K562 (cell line): ENCODE measurements at regions not wholly inside any gene's neighbourhood (a gene's known extent, or its start where the extent isn't known, plus 50 kb on each side); places are given as distances from the start of the nearest gene placed in this dataset.

ENCODE experiments used
- ATAC-seq: fragments of 200-7000 bp; cut with Tn5 transposase; 3 replicates; pipeline ENCODE4 v1.9.1; 2020; ENCODE audit warnings: moderate library complexity
- BruUV-seq: library from RNA; stranded (reverse); fragments of 400-500 nt; replicated peaks from 2 replicates; lab custom pipeline; 2021; lab: Mats Ljungman, UMichigan
- CTCF ChIA-PET: fragments of 300-600 bp; formaldehyde crosslinking; extraction: SDS; loops from one replicate; lab custom pipeline; 2021; ENCODE audit warnings: low intra/inter-chr PET ratio; lab: Yijun Ruan, JAX
- POLR2A ChIA-PET: fragments of 300-600, 350-650 bp; sonication (Branson Sonifier 250); formaldehyde crosslinking; extraction: SDS; loops from one replicate; lab custom pipeline; 2021; ENCODE audit warnings: antibody characterized with exemption, inconsistent platforms; lab: Yijun Ruan, JAX
- DNase-seq, 4 experiments: peaks; one replicate each; pipeline versions ENCODE4 v3.0.0 to v3.0.0-alpha.2; 2011 to 2018; ENCODE audit warnings: low spot score in 3 of 4, mixed read lengths in 3 of 4; ENCODE audit errors: extremely low read depth in 1 of 4
- FAIRE-seq: peaks from 2 replicates; lab custom pipeline; 2011; peaks lifted over from hg19 to GRCh38; lab: Jason Lieb, UNC
- H2AFZ ChIP-seq: 2 replicates; pipeline ENCODE4 v1.6.0; 2011; ENCODE audit warnings: low read depth, low read length, control low read depth, inconsistent platforms
- H3K27ac ChIP-seq: fragments of 200-600 bp; 3 replicates; pipeline ENCODE4 v1.8.0; 2011; ENCODE audit warnings: low read depth, mild to moderate bottlenecking, control low read depth, inconsistent platforms, low read length, moderate library complexity, mixed read lengths; ENCODE audit errors: extremely low read depth
- H3K27me3 ChIP-seq, 2 experiments: fragments of 300-600 bp in 1 of 2; 2 replicates in 1 of 2; 3 replicates in 1 of 2; pipeline versions ENCODE4 v1.6.0 to v1.8.0; 2011; ENCODE audit warnings: inconsistent platforms in 2 of 2, low read length in 2 of 2, mild to moderate bottlenecking in 1 of 2, mixed read lengths in 1 of 2, moderate library complexity in 1 of 2; ENCODE audit not compliant: control insufficient read depth in 2 of 2, insufficient read depth in 2 of 2
- H3K36me3 ChIP-seq: fragments of 300-600 bp; 3 replicates; pipeline ENCODE4 v1.8.0; 2011; ENCODE audit warnings: mild to moderate bottlenecking, low read length, inconsistent platforms; ENCODE audit not compliant: control insufficient read depth, insufficient read depth
- H3K4me1 ChIP-seq, 2 experiments: fragments of 200-600 bp in 1 of 2; replicated peaks in 1 of 2; 2 replicates in 1 of 2; 3 replicates in 1 of 2; pipeline versions ENCODE4 v1.5.1 to v1.8.0; 2011; ENCODE audit warnings: inconsistent platforms in 2 of 2, low read length in 2 of 2, mild to moderate bottlenecking in 1 of 2, mixed read lengths in 1 of 2, moderate library complexity in 1 of 2; ENCODE audit not compliant: control insufficient read depth in 2 of 2, insufficient read depth in 2 of 2
- H3K4me2 ChIP-seq: 2 replicates; pipeline ENCODE4 v1.6.1; 2011; ENCODE audit warnings: low read length, control low read depth, inconsistent platforms, mixed read lengths; ENCODE audit not compliant: insufficient read depth
- H3K4me3 ChIP-seq: fragments of 200-600 bp; sonication (generic), shearing (Covaris generic); 2 replicates; pipeline ENCODE4 v1.5.1; 2016; ENCODE audit warnings: control low read depth, inconsistent platforms
- H3K79me2 ChIP-seq: fragments of 200-600 bp; 3 replicates; pipeline ENCODE4 v1.8.0; 2011; ENCODE audit warnings: low read length, inconsistent platforms; ENCODE audit not compliant: control insufficient read depth, insufficient read depth
- H3K9ac ChIP-seq, 2 experiments: 2 replicates each; pipeline versions ENCODE4 v1.6.0 to v1.6.1; 2011; ENCODE audit warnings: low read depth in 2 of 2, low read length in 2 of 2, control low read depth in 1 of 2, inconsistent platforms in 1 of 2, mild to moderate bottlenecking in 1 of 2, mixed read lengths in 1 of 2; ENCODE audit not compliant: insufficient read depth in 1 of 2
- H3K9me1 ChIP-seq: one replicate; pipeline ENCODE4 v1.6.0; 2011; ENCODE audit warnings: inconsistent platforms, mild to moderate bottlenecking, low read length, moderate library complexity; ENCODE audit not compliant: control insufficient read depth, insufficient read depth
- H3K9me3 ChIP-seq: replicated peaks from 2 replicates; pipeline ENCODE4 v1.5.1; 2011; ENCODE audit warnings: low read depth, low read length, inconsistent platforms; ENCODE audit not compliant: control insufficient read depth, insufficient read depth
- H4K20me1 ChIP-seq: replicated peaks from 2 replicates; pipeline ENCODE4 v1.6.1; 2011; ENCODE audit warnings: low read length, inconsistent platforms, mixed read lengths; ENCODE audit not compliant: control insufficient read depth, insufficient read depth
- CBFA2T2 ChIP-seq: fragments of 450-650 bp; conservative IDR thresholded peaks from 2 replicates; pipeline ENCODE4 v1.6.1; 2017; ENCODE audit warnings: mild to moderate bottlenecking
- KLF1 ChIP-seq: fragments of 450-650 bp; IDR thresholded peaks from 2 replicates; pipeline ENCODE4 v1.6.1; 2016; ENCODE audit warnings: missing genetic modification characterization, missing compliant biosample characterization
- MXI1 ChIP-seq: IDR thresholded peaks from 2 replicates; pipeline ENCODE4 v1.6.1; 2011; ENCODE audit warnings: low read depth, mild to moderate bottlenecking, improper control_type of control experiment, low read length
- PHF21A ChIP-seq: fragments of 450-650 bp; IDR thresholded peaks from 2 replicates; pipeline ENCODE4 v1.6.1; 2017; ENCODE audit warnings: low read depth, borderline replicate concordance
- RAD51 ChIP-seq: fragments of 450-650 bp; IDR thresholded peaks from 2 replicates; pipeline ENCODE4 v1.7.1; 2016; ENCODE audit warnings: low read depth, mild to moderate bottlenecking, borderline replicate concordance
- RBM39 ChIP-seq: fragments of 200-400 bp; formaldehyde crosslinking; optimal IDR thresholded peaks from 2 replicates; pipeline ENCODE3; 2018; ENCODE audit warnings: low read depth, low read length
- USF2 ChIP-seq: sonication (generic); formaldehyde crosslinking; IDR thresholded peaks from 2 replicates; pipeline ENCODE4 v1.5.0; 2020; ENCODE audit warnings: missing genetic modification reagents
- ZFX ChIP-seq: sonication (generic); formaldehyde crosslinking; IDR thresholded peaks from 2 replicates; pipeline ENCODE4 v1.8.0; 2022; ENCODE audit warnings: mild to moderate bottlenecking, missing genetic modification reagents, moderate library complexity
- ZZZ3 ChIP-seq: fragments of 450-650 bp; IDR thresholded peaks from 2 replicates; pipeline ENCODE4 v1.6.1; 2016; ENCODE audit warnings: antibody characterized with exemption, mild to moderate bottlenecking, moderate library complexity
- WGBS: fragments of 100-300 bp; shearing (Covaris generic); methylation state at CpG from one replicate; pipeline ENCODE4 v1.1.6; 2016; ENCODE audit warnings: low coverage, mixed read lengths; ENCODE audit not compliant: insufficient coverage; ENCODE audit errors: missing lambda C conversion rate; 5-methylcytosine and 5-hydroxymethylcytosine counted together
- in situ Hi-C: fragments of 300-500 bp; cut with MboI; formaldehyde crosslinking; loops from 4 replicates; pipeline ENCODE4 v1.15.0; 2018; ENCODE audit warnings: inconsistent platforms, mixed read lengths
- intact Hi-C: fragments of 100-400 bp; cut with micrococcal nuclease; formaldehyde crosslinking; loops from 2 replicates; pipeline ENCODE4 v1.14.2; 2022
- TF ChIP-seq, protein P1 (sequence below): fragments of 450-650 bp; formaldehyde crosslinking; IDR thresholded peaks from 2 replicates; pipeline ENCODE4 v1.4.0; 2020; ENCODE audit warnings: mild to moderate bottlenecking, mixed read lengths
- TF ChIP-seq, protein P2 (sequence below): fragments of 450-650 bp; IDR thresholded peaks from 2 replicates; pipeline ENCODE4 v1.6.1; 2016; ENCODE audit warnings: mild to moderate bottlenecking

DNA sequence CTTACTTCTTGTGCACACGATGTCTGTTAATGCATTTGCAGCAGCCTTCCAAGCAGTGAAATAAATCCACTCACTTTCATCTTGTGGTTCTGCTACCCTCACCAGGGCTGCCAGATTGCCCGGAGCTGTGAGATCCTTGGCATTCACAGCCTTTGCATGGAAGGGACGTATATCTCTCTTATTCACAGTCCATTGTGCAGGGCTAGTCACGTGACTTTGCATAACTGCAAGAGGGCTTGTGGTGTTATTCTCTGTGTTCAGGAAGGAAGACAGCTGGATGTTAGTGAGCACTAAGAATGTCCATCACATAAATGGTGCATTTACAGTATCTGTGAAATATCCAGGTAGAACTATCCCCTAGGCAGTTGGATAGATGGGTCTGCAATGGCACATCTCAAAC lies 96.5 kb upstream of the BEND4 start:
- ChIA-PET CTCF (no interaction called here), POLR2A (no interaction called here)
- H3K9me3 ChIP-seq = no peaks in the 10 kb centered on the region
- H3K9me1 ChIP-seq = no peaks in the 10 kb centered on the region
- H3K4me3 ChIP-seq = no peak overlapping the region
- H2AFZ ChIP-seq = no peak overlapping the region
- no peak overlapping the region for H3K27ac ChIP-seq
- H3K27me3 ChIP-seq = peaks cover 3 to 6% of the 10 kb centered on the region in 2 experiments; a peak in 1 of 5 replicates
- no peak overlapping the region for H3K4me2 ChIP-seq
- peak; percentile 40; the same call in 1 of the 2 replicates for TF ChIP-seq CBFA2T2
- TF ChIP-seq ZZZ3 = no peak
- no peak for TF ChIP-seq KLF1 (tag)
- TF ChIP-seq PHF21A = no peak
- no peak for TF ChIP-seq RBM39
- TF ChIP-seq, protein P1, sequence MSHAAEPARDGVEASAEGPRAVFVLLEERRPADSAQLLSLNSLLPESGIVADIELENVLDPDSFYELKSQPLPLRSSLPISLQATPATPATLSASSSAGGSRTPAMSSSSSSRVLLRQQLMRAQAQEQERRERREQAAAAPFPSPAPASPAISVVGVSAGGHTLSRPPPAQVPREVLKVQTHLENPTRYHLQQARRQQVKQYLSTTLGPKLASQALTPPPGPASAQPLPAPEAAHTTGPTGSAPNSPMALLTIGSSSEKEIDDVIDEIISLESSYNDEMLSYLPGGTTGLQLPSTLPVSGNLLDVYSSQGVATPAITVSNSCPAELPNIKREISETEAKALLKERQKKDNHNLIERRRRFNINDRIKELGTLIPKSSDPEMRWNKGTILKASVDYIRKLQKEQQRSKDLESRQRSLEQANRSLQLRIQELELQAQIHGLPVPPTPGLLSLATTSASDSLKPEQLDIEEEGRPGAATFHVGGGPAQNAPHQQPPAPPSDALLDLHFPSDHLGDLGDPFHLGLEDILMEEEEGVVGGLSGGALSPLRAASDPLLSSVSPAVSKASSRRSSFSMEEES (CRISPR knock-in tag) = peak; percentile 91
- TF ChIP-seq, protein P2, sequence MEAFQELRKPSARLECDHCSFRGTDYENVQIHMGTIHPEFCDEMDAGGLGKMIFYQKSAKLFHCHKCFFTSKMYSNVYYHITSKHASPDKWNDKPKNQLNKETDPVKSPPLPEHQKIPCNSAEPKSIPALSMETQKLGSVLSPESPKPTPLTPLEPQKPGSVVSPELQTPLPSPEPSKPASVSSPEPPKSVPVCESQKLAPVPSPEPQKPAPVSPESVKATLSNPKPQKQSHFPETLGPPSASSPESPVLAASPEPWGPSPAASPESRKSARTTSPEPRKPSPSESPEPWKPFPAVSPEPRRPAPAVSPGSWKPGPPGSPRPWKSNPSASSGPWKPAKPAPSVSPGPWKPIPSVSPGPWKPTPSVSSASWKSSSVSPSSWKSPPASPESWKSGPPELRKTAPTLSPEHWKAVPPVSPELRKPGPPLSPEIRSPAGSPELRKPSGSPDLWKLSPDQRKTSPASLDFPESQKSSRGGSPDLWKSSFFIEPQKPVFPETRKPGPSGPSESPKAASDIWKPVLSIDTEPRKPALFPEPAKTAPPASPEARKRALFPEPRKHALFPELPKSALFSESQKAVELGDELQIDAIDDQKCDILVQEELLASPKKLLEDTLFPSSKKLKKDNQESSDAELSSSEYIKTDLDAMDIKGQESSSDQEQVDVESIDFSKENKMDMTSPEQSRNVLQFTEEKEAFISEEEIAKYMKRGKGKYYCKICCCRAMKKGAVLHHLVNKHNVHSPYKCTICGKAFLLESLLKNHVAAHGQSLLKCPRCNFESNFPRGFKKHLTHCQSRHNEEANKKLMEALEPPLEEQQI = no peak
- no peak for TF ChIP-seq ZFX (CRISPR knock-in tag)
- TF ChIP-seq RAD51 = peak; percentile 77
- TF ChIP-seq USF2 (CRISPR knock-in tag) = peak; percentile 28; the same call in 1 of the 2 replicates
- no peak for TF ChIP-seq MXI1
- TF ChIP-seq, all 486 proteins: peak for 4
- no peaks in the 10 kb centered on the region for H3K79me2 ChIP-seq
- H3K36me3 ChIP-seq = no peaks in the 10 kb centered on the region
- no TSS peak for BruUV-seq
- in situ Hi-C loops (no loop called here), intact Hi-C loops (no loop called here)
- FAIRE-seq = no peak
- ATAC-seq = no peak
- WGBS = 0% methylated on average over 4 of the region's 4 CpGs
- no peaks in the 10 kb centered on the region for H3K4me1 ChIP-seq
- no peak for DNase-seq
- H3K9ac ChIP-seq = no peak overlapping the region
- H4K20me1 ChIP-seq = no peaks in the 10 kb centered on the region
